Left colon (tissue), 2 donors: ENCODE measurements at regions not wholly inside any gene's neighbourhood (a gene's known extent, or its start where the extent isn't known, plus 50 kb on each side); places are given as distances from the start of the nearest gene placed in this dataset.

ENCODE experiments used
- ATAC-seq: fragments of 200-7000 bp; cut with Tn5 transposase; one replicate; pipeline ENCODE4 v1.9.1; 2020; ENCODE audit warnings: mild to moderate bottlenecking, moderate library complexity
- DNase-seq, 2 donors: peaks; one replicate each; pipeline ENCODE4 v3.0.0-alpha.2; 2020
- intact Hi-C, 2 donors: fragments of 100-400 bp; cut with DNase I in 1 of 2; cut with micrococcal nuclease in 1 of 2; formaldehyde crosslinking; loops; one replicate each; pipeline versions ENCODE4 v1.11.2 to v1.14.0; 2022; cut with DNase I, micrococcal nuclease
- donor health status: DM: no; HTN: no; CAD: no.
- donor health status: DM: yes; HTN: yes; CAD: no.

- no peak for DNase-seq
Observed at GRCh38 chr1:163406772-163407171, 85.0 kb downstream of the NUF2 start.

GRCh38 chr1:163408262-163408661, 86.5 kb downstream of the NUF2 start:
- DNase-seq (no peak), ATAC-seq (no peak)
- intact Hi-C loops = no loop called here

More at GRCh38 chr1:163406772-163407171, 85.0 kb downstream of the NUF2 start:
- ATAC-seq = no peak
- intact Hi-C loops = no loop called here

DNA sequence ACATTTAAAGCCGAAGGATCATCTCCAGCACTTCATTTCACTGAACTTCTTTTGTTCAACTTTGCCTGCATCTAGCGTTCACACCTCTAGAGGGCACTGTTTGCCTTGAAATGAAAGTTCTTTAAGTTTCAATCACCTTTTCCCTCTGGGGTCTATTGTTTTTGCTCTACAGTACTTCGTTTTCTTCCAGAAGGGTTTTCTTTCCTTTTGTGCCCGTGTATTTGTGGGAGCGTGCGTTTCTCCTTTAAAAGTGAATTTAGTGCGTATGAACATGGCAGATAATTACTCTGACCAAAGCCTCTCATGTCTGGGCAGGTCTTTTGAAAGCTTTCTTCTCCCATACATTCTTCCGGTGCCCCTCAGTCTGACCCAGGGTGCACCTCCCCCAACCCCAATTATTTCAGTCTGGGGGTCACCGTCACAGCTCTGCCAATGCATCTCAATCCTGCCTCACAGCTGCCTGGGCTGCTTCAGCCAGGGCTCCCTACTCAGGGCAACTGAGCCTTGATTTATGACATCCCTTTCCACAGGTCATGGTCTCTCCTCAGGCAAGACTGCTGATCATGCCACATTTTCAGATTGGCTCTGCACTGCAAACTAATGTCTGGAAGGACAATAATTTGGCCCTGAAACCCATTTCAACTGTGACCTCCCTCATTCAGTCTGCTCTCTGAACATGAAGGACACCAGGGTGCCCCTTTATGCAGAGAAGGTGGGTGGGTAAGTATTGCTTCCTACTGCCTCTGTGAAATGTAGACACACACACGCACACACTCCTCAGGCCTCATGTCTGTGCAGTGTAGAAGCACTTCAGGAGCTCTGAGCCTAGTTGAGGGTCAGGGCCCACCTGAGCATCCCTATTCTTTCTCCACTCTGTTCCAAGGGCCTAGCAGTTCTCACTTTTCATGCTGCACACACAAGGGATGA, 88.6 kb downstream of the NUF2 start:
- ATAC-seq (no peak), DNase-seq (peak in 1 of 2 donors; percentile 56)
- intact Hi-C loops = loop anchor here in 1 of 2 donors (5.0 kb wide), 1 partner anchor 122 kb away; no protein-coding TSS in a partner anchor

- ATAC-seq (no peak), DNase-seq (no peak)
- intact Hi-C loops = loop anchor here in 1 of 2 donors (5.0 kb wide), 1 partner anchor 120 kb away; no protein-coding TSS in a partner anchor
Observed at GRCh38 chr1:163412221-163412620, 90.5 kb downstream of the NUF2 start.

DNA sequence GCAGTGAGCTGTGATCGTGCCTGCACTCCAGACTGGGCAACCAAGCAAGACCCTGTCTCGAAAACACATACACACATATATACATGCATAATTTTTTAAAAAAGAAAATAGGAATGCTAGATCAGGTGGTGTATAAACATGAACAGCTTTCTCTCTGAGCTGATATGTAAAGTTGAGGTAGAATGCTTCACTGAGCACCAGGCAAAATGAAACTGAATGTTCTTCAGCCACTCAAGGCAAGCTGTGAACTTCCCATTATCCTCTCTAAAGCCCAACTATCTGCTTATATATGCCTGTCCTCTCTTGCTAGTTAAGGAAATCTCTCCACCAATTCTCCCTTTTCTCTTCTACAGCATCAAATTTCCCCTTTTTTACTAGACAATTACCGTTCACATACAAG, 93.0 kb downstream of the NUF2 start:
- DNase-seq (no peak), ATAC-seq (no peak)
- intact Hi-C loops = loop anchor here in 1 of 2 donors (5.0 kb wide), 1 partner anchor 118 kb away; no protein-coding TSS in a partner anchor

- DNase-seq = no peak
- ATAC-seq = no peak
- intact Hi-C loops = no loop called here
Observed at GRCh38 chr1:163421701-163422100, 99.9 kb downstream of the NUF2 start.

DNA sequence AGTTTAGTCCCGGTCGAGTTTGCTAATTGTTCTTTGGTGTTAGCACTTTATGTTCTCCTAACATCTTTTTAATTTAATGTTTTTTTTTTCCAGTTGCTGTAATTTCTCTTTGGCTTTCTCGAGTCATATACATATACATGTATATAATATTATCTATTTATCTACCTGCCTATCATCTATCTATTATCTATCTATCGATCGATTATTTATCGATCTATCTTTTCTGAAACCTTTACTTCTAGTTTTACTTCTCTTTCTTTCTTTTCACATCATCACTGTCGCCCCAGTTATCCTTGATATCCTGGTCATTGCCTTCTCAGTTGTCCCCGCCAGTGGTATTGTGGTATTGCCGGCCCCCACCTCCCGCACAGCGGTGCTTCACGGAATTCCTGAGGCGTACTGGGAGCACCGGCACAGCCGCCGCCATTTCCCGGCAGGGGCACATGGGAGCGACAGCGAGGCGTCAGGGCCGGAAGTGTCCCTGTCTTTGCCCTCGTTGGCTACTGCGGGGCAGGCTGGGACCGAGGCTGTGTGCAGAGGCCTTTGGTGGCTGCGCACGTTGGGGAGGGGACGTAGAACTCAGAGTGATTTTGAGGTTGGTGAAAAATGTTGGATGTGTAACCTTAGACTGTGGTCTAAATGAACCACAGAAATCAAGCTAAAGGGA, 101.1 kb downstream of the NUF2 start:
- no peak for ATAC-seq
- DNase-seq = no peak
- intact Hi-C loops = no loop called here

- no peak for ATAC-seq
- no peak for DNase-seq
- intact Hi-C loops = no loop called here
Observed at GRCh38 chr1:163426505-163427251, 104.9 kb downstream of the NUF2 start.

- ATAC-seq (no peak), DNase-seq (no peak)
- intact Hi-C loops = no loop called here
Observed at GRCh38 chr1:163427279-163427678, 105.5 kb downstream of the NUF2 start.

- intact Hi-C loops = no loop called here
- DNase-seq (no peak), ATAC-seq (no peak)
Observed at GRCh38 chr1:163436140-163436812, 114.5 kb downstream of the NUF2 start.

DNA sequence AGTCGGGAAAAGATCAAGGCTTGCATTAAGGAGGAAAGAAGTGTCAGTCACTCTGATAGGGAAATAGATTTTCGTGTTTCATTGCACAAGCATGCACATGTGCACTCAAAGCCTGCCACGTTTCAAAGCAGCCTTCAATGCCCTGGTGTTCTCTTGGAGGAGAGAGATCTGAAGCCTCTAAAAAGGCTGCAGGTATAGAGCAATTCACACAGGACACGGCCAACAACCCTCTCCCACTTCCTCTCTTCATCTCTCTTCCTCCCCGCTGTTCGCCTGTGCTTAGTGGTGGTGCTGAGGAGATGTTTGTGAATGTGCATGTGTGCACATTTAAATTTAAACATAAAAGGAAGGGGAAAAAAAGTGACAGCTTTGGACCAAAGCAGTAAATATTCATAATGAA, 117.7 kb downstream of the NUF2 start:
- DNase-seq (no peak), ATAC-seq (no peak)
- intact Hi-C loops = no loop called here

- DNase-seq (peak in 1 of 2 donors; percentile 28), ATAC-seq (no peak)
- intact Hi-C loops = no loop called here
Observed at GRCh38 chr1:163440090-163440489, 118.3 kb downstream of the NUF2 start.

GRCh38 chr1:163442231-163442879, 120.6 kb downstream of the NUF2 start:
- no peak for DNase-seq
- intact Hi-C loops = no loop called here
- no peak for ATAC-seq

- no peak for ATAC-seq
- DNase-seq = no peak
- intact Hi-C loops = no loop called here
Observed at GRCh38 chr1:163442895-163443294, 121.1 kb downstream of the NUF2 start.

DNA sequence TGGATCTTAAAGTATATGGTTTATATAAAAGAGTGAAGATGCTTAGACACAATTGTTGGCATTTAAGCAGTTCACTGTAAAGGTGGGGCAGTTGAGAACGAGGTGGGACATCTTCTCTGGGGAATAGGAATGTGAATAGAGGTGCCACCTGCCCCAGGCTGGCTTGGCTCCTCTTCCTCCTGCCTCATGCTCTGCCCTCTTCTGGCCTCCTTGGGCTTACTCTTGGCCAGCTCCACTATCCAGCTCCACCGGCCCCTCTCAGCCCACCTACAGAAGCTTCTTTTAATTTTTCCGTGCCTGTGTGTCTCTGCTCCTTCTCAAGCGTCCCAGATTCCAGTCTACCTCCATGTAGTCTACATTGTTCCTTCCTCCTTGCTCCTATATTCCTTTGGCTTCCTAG, 122.1 kb downstream of the NUF2 start:
- ATAC-seq = no peak
- intact Hi-C loops = no loop called here
- DNase-seq = no peak

- intact Hi-C loops = no loop called here
- DNase-seq = no peak
- ATAC-seq = no peak
Observed at GRCh38 chr1:163444665-163445064, 122.9 kb downstream of the NUF2 start.

DNA sequence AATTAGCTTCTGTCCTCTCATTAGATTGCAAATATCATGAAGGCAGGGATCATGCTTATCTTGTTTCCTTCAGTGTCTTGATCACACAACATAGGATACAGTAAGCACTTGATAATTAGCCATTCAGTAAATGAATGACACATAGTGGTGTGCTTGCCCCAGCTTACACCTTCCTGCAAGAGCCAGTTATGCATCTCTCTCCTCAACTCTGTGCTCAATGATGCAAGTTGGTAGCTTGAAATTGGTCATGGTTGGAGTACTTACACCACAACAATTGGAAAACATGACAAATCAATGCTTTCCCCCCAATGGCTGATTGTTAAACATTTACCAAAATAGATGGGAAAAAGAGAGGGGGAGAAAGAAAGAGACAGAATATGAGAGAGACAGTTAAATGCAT, 129.2 kb downstream of the NUF2 start:
- no peak for ATAC-seq
- no peak for DNase-seq
- intact Hi-C loops = no loop called here

- intact Hi-C loops = no loop called here
- ATAC-seq = no peak
- DNase-seq = no peak
Observed at GRCh38 chr1:163459539-163459938, 137.8 kb downstream of the NUF2 start.
